Caco-2 (cell line): ENCODE measurements at regions not wholly inside any gene's neighbourhood (a gene's known extent, or its start where the extent isn't known, plus 50 kb on each side); places are given as distances from the start of the nearest gene placed in this dataset.

Experiments
- BruUV-seq: library from RNA; stranded (reverse); fragments of 400-500 nt; replicated peaks from 2 replicates; lab custom pipeline; 2021; lab: Mats Ljungman, UMichigan
- CTCF ChIA-PET: fragments of 300-600 bp; sonication (Branson Sonifier 250); formaldehyde crosslinking; loops from one replicate; lab custom pipeline; 2022; ENCODE audit warnings: antibody characterized with exemption; lab: Charles Lee
- POLR2A ChIA-PET: fragments of 300-600 bp; sonication (Branson Sonifier 250); formaldehyde crosslinking; loops from one replicate; lab custom pipeline; 2022; ENCODE audit warnings: antibody characterized with exemption; lab: Charles Lee
- DNase-seq, 2 experiments: peaks; one replicate each; pipeline versions ENCODE4 v3.0.0 to v3.0.0-alpha.2; 2020 to 2022
- H3K27me3 ChIP-seq: replicated peaks from 2 replicates; pipeline ENCODE4 v1.6.0; 2011; ENCODE audit warnings: low read length; ENCODE audit not compliant: control insufficient read depth, insufficient read depth
- H3K36me3 ChIP-seq: 2 replicates; pipeline ENCODE4 v1.5.1; 2011; ENCODE audit warnings: low read length; ENCODE audit not compliant: control insufficient read depth, insufficient read depth
- H3K4me1 ChIP-seq: fragments of 250-450 bp; sonication (Bioruptor Pico); 2 replicates; pipeline ENCODE4 v1.5.1; 2020; ENCODE audit warnings: mild to moderate bottlenecking
- H3K4me3 ChIP-seq: 2 replicates; pipeline ENCODE4 v1.5.1; 2011; ENCODE audit warnings: low read depth, mild to moderate bottlenecking, control low read depth, low read length
- H3K9me3 ChIP-seq: fragments of 250-450 bp; sonication (Bioruptor Pico); 2 replicates; pipeline ENCODE4 v1.5.1; 2020; ENCODE audit warnings: mild to moderate bottlenecking, moderate library complexity
- H3K27ac Mint-ChIP-seq: one replicate; pipeline ENCODE4 v1.8.0; 2022; ENCODE audit warnings: mixed read lengths; ENCODE audit not compliant: unreplicated experiment
- H3K27me3 Mint-ChIP-seq: one replicate; pipeline ENCODE4 v1.8.0; 2022; ENCODE audit warnings: mixed read lengths; ENCODE audit not compliant: insufficient read depth, unreplicated experiment
- H3K36me3 Mint-ChIP-seq: one replicate; pipeline ENCODE4 v1.8.0; 2022; ENCODE audit warnings: mild to moderate bottlenecking, mixed read lengths; ENCODE audit not compliant: insufficient read depth, unreplicated experiment
- H3K4me1 Mint-ChIP-seq: one replicate; pipeline ENCODE4 v1.8.0; 2022; ENCODE audit warnings: low read depth, mixed read lengths; ENCODE audit not compliant: unreplicated experiment
- H3K4me3 Mint-ChIP-seq: one replicate; pipeline ENCODE4 v1.8.0; 2022; ENCODE audit warnings: mild to moderate bottlenecking, moderate library complexity, mixed read lengths; ENCODE audit not compliant: unreplicated experiment
- H3K9me3 Mint-ChIP-seq: one replicate; pipeline ENCODE4 v1.8.0; 2022; ENCODE audit warnings: mixed read lengths; ENCODE audit not compliant: unreplicated experiment
- CTCF ChIP-seq, 2 experiments: fragments of 200-600 bp in 1 of 2; IDR thresholded peaks; 1 replicate in 1 of 2; 2 replicates in 1 of 2; pipeline versions ENCODE4 v1.5.1 to v1.8.0; 2011 to 2022; ENCODE audit warnings: antibody characterized with exemption in 1 of 2, control low read depth in 1 of 2, inconsistent platforms in 1 of 2, low read depth in 1 of 2, low read length in 1 of 2, mild to moderate bottlenecking in 1 of 2, moderate library complexity in 1 of 2; ENCODE audit not compliant: insufficient read depth in 1 of 2, severe bottlenecking in 1 of 2, unreplicated experiment in 1 of 2
- intact Hi-C: fragments of 100-400 bp; cut with micrococcal nuclease; formaldehyde crosslinking; loops from one replicate; pipeline ENCODE4 v1.10.0; 2022; ENCODE audit not compliant: unreplicated experiment

- H3K4me1 ChIP-seq = no peaks in the 10 kb centered on the region
- H3K9me3 ChIP-seq = no peaks in the 10 kb centered on the region
- Mint-ChIP-seq H3K9me3 (no peaks in the 10 kb centered on the region), H3K36me3 (no peaks in the 10 kb centered on the region), H3K27ac (no peak overlapping the region), H3K4me1 (no peaks in the 10 kb centered on the region), H3K4me3 (no peak overlapping the region), H3K27me3 (no peaks in the 10 kb centered on the region)
- POLR2A ChIA-PET = no interaction called here
- no peak for DNase-seq
- TF ChIP-seq CTCF (IDR thresholded peaks at IDR 0.05; ENCODE audit: insufficient read depth in 1 of 2, low read depth in 1 of 2, low read length in 1 of 2, severe bottlenecking in 1 of 2, unreplicated experiment in 1 of 2) = no peak
- no peaks in the 10 kb centered on the region for H3K36me3 ChIP-seq
- H3K4me3 ChIP-seq = no peak overlapping the region
- intact Hi-C loops = no loop called here
- no peaks in the 10 kb centered on the region for H3K27me3 ChIP-seq
- BruUV-seq = no TSS peak
- CTCF ChIA-PET = no interaction called here
Observed at GRCh38 chr13:87827479-87827878, 156.3 kb downstream of the SLITRK5 start.

- H3K4me3 Mint-ChIP-seq = no peak overlapping the region
- H3K27me3 ChIP-seq = no peaks in the 10 kb centered on the region
- no TSS peak for BruUV-seq
- no peaks in the 10 kb centered on the region for H3K36me3 ChIP-seq
- no peak overlapping the region for H3K4me3 ChIP-seq
- H3K9me3 ChIP-seq = no peaks in the 10 kb centered on the region
- no peaks in the 10 kb centered on the region for H3K4me1 ChIP-seq
- DNase-seq = no peak
- H3K4me1 Mint-ChIP-seq = no peaks in the 10 kb centered on the region
- no peak for TF ChIP-seq CTCF (IDR thresholded peaks at IDR 0.05; ENCODE audit: insufficient read depth in 1 of 2, low read depth in 1 of 2, low read length in 1 of 2, severe bottlenecking in 1 of 2, unreplicated experiment in 1 of 2)
- H3K9me3 Mint-ChIP-seq = no peaks in the 10 kb centered on the region
- ChIA-PET CTCF (no interaction called here), POLR2A (no interaction called here)
- H3K27ac Mint-ChIP-seq = no peak overlapping the region
- H3K36me3 Mint-ChIP-seq = no peaks in the 10 kb centered on the region
- intact Hi-C loops = no loop called here
- H3K27me3 Mint-ChIP-seq = no peaks in the 10 kb centered on the region
Observed at GRCh38 chr13:87837522-87837921, 166.4 kb downstream of the SLITRK5 start.

- no peak overlapping the region for H3K4me3 Mint-ChIP-seq
- POLR2A ChIA-PET = no interaction called here
- no TSS peak for BruUV-seq
- Histone ChIP-seq H3K27me3 (no peaks in the 10 kb centered on the region), H3K9me3 (no peaks in the 10 kb centered on the region), H3K4me3 (no peak overlapping the region), H3K36me3 (no peaks in the 10 kb centered on the region), H3K4me1 (no peaks in the 10 kb centered on the region)
- CTCF ChIA-PET = no interaction called here
- no peak for TF ChIP-seq CTCF (IDR thresholded peaks at IDR 0.05; ENCODE audit: insufficient read depth in 1 of 2, low read depth in 1 of 2, low read length in 1 of 2, severe bottlenecking in 1 of 2, unreplicated experiment in 1 of 2)
- no peaks in the 10 kb centered on the region for H3K9me3 Mint-ChIP-seq
- no peaks in the 10 kb centered on the region for H3K4me1 Mint-ChIP-seq
- intact Hi-C loops = no loop called here
- no peak overlapping the region for H3K27ac Mint-ChIP-seq
- H3K36me3 Mint-ChIP-seq = no peaks in the 10 kb centered on the region
- no peak for DNase-seq
- H3K27me3 Mint-ChIP-seq = no peaks in the 10 kb centered on the region
Observed at GRCh38 chr13:87837946-87838345, 166.8 kb downstream of the SLITRK5 start.
